ENCODE measurements at regions not wholly inside any gene's neighbourhood (a gene's known extent, or its start where the extent isn't known, plus 50 kb on each side); places are given as distances from the start of the nearest gene placed in this dataset.
"Not testable (repeated sequence)": the region's sequence is repeated elsewhere in the genome, so short reads cannot be mapped to it uniquely, and the experiment has no call there.

DNA sequence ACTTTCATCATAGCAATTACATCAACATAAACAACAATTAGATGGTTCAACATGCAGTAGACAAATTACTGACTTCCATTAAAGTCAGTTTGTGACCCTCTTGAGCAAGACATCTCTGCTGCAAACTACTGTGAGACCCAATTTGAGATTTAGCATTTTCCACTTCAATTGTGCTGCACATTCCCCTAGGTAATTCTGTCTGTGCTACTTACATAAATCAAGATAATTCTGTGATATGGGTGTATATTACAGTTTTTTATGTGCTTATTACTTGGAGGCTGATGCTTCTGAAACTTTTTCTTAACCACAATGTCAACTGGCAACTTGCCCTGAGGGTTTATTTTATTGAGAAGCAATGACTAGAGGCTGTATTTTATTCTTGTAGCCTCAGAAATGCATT, 1714.4 kb downstream of the OLFM4 start:
- DNase-seq = no peak

- DNase-seq = no peak
Observed at GRCh38 chr13:54744747-54745146, 1716.1 kb downstream of the OLFM4 start.

DNA sequence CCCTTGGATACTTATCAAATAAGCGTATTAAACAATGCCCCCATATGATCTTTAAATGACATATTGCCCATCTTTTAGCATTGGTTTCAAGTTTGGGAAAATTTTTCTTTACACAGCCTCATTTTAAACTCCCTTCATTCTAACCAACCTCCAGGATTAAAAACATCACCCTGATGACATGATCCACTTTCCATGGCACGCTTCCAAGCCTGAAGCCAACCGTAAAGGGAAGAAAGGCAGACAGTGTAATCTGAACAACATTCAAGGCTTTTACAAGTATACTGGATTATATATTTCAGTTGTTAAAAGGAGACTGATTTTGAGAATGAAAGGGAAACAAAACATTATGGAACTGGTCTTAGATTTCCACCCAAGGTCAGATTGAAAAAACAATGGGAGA, 1721.9 kb downstream of the OLFM4 start:
- DNase-seq = no peak

DNA sequence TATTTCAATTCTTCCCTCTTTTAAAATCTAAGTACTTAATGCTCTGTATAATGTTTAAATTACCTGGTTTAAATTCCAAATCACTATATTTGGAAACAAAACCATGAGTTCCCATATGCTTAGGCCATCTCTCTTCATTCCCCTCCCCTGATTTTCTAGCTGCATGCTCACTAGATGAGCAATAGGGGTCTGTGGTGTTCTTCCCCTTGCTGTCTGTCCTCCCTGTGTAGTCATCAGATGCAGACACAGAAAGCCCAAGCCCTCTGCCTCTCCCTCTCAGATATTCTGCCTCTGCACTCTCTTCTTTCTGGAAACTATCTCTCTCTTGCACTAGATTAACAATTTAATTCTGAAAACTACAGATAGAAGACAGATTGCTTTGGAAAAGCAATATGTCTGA, 1730.2 kb downstream of the OLFM4 start:
- no peak for DNase-seq

- DNase-seq = no peak
Observed at GRCh38 chr13:54768214-54768613, 1739.6 kb downstream of the OLFM4 start.

DNA sequence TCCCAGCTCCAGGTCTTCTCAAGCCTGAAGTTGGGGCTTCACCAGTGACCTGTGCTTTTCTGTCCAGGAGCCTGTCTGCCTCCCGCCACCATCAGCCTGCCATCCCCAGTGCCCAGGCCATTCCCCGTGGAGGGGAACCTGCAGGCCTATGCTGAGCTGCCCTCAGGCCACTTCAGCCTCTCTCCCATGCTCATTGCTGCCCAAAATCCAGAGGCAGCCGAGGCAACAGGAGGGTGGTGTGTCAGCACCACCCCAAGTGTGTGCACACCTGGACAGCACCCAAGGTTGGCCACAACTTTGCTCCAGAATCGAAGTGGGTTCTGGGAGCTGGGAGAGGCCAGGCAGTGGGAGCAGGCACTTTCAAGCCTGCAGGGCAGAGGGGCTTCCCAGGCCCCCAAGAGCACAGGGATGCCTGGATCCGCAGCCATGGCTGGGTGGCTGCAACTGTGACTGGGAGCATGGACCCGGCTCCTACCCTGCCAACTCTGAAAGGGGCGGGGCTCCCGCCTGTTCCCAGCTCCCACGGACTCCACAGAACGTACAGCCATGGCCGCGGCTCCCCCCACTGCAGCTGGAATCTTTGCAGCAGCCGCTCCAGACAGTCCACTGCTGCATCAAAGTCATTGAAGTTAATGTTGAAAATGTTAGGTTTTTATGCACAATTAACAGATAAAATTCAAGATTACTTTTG, 1747.0 kb downstream of the OLFM4 start:
- no peak for DNase-seq

DNA sequence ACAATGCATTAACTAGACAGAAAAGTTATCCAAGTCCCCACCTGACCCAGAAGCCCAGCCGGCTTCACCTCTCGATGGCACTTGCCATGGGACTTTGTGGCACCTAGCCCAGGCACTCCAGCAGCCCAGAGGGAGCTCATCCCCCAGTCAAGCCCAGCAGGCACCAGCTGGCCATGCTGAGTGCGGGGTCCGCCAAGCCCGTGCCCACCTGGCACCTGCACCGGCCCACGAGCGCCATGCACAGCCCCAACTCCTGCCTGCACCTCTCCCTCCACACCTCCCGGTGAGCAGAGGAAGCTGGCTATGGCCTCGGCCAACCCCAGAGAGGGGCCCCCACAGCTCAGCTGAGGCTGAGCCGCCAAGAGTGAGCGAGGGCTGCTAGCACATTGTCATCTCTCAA, 1759.1 kb downstream of the OLFM4 start:
- DNase-seq = no peak

GRCh38 chr13:54799621-54800226, 1771.1 kb downstream of the OLFM4 start:
- DNase-seq = no peak

DNA sequence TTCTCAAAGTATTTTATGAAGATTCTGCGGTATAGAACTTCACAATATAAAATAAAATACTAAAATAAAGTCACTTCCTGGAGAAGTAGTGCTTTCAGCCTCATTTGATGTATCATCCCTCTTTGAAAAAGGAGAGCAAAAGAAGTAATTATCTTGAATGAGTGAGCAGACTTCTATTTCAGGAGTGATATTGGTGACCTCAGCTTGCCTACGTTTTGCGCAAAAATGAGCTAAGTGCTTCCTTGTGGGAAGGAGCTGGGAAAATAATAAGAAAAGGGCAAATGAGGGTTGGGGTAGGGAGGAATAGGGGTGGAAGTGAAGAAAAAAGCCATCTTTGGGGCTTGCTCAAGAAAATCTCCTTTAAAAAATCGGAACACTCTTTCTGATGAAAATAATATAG, 1773.6 kb downstream of the OLFM4 start:
- no peak for DNase-seq

DNA sequence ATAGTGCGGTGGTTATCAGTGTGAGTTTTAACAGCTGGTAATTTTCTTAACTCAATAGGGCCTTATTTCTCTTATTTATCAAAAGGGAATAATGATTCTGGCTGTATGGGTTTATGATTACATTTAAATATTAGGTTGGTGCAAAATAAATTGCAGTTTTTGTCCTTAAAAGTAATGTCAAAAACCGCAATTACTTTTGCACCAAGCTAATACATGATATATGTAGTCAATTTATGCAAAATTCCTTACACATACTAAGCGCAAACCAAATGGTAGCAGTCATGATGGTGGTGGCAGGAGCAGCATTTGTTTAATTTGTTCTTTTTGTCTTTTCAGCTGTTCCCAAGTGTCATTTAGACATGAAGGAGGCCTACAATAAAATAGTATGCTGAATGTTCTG, 1777.1 kb downstream of the OLFM4 start:
- DNase-seq = no peak

DNA sequence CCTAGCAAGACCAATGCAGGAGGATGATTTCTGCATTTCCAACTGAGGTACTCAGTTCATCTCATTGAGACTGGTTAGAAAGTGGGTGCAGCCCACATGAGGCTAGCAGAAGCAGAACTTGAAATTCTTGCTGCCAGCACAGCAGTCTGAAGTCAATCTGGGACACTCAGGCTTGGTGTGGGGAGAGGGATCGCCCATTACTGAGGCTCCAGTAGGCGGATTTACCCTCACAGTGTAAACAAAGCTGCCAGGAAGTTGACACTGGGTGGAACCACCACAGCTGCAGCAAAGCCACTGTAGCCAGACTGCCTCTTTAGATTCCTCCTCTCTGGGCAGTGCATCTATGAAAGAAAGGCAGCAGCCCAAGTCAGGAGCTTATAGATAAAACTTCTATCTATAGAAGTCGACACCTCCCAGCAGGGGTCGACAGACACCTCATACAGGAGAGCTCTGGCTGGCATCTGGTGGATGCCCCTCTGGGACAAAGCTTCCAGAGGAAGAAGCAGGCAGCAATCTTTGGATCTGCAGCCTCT, 1793.4 kb downstream of the OLFM4 start:
- not testable (repeated sequence) for DNase-seq

GRCh38 chr13:54829391-54830068, 1800.9 kb downstream of the OLFM4 start:
- not testable (repeated sequence) for DNase-seq

DNA sequence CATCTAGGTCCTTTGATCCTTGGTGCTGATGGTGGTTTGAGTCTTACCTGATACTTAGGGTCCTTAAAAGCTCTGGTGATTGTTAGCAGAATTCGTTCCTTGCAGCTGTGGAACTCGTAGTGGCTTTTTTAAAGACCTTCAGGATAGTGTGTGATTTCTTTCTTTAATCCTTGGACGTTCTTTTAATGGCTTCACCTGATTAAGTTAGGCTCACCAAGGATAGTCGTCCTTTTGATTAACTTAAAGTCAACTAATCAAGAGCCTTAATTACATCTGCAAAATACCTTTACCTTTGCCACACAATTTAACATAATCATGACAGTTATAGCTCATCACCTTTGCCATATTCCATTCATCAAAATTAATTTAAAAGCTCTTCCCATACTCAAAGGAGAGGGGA, 1807.7 kb downstream of the OLFM4 start:
- no peak for DNase-seq

- no peak for DNase-seq
Observed at GRCh38 chr13:54841682-54842081, 1813.1 kb downstream of the OLFM4 start.

DNA sequence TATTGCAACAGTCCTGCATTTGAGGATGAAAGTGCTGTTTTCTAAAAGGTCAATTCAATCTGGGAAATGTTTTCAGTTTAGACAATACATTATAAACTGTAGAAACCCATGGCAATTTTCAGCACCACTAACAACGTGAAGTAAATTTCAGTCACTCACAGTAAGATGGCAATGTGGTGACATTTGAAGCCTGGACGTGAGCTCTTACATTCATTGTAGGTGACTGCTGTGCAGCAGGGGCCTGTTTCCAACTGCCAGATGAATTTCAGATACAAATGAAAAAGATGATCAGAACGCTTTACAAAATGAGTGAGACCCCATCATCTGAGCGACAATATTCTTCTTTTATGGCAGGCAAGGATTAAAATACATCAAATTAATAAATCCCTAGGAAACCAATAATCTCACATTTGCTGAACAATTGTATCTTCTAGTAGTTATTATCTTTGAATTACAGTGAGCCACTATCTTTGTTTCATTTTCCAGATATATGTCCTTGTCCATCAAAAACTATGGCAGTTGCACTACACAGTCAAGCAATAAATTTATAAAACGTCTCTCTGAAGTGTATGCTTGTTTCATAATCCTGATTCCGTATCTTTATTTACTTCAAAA, 1816.8 kb downstream of the OLFM4 start:
- no peak for DNase-seq

DNA sequence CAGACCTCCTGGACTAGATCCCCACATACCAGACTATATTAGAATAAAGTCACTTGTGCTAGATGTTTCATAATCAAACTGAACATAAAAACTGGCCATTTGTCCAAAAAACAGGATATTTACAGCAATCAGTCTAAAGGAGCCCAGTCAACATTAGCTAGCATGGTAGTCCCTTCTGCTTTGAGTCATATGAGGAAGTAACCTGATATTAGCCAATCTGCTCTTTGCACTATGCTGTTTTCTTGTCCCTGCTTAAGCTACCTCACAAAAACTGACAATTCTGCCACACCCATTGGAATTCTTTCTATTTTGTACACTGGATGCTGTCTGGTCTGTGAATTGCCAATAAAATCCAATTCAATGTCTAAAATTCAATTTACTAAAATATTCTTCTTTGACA, 1824.2 kb downstream of the OLFM4 start:
- DNase-seq = no peak

- no peak for DNase-seq
Observed at GRCh38 chr13:54859827-54860226, 1831.2 kb downstream of the OLFM4 start.

- no peak for DNase-seq
Observed at GRCh38 chr13:54875111-54875510, 1846.5 kb downstream of the OLFM4 start.

DNA sequence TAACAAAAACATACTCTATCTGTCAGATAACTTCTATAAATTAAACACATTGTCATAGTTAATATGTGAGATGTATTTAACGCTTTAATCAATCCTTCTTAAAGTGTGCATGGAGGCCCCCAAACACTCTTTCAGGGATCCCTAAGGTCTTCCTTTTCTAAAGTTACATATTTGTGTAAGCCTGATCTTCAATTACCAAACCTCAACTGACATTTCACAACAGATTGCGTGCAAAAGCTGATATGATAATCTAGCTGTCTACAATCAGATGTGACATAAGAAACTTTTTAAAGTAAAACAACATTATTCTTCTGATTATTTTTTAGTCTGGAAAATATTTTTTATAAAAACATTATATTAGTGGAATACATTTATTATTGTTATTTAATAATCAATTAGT, 1850.4 kb downstream of the OLFM4 start:
- DNase-seq = no peak

- DNase-seq = no peak
Observed at GRCh38 chr13:54884682-54885081, 1856.1 kb downstream of the OLFM4 start.

DNA sequence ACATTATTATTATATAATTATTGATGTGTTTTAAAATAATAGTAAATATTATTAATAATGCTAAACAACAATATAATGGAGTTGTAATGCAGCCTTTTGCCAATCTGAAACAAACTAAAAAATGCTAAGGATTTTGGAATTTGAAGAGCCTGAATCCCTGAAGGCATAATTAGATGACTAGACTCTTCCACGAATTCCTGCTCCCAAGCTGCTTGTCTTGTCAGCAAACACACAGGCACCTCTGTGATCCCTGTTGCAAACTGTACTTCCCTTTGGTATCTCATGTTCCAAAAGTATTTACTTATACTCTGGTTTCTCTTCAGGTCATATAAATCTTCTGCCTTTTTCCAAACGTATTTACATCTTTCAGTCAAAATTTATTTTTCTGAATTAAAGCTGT, 1862.4 kb downstream of the OLFM4 start:
- DNase-seq = no peak

DNA sequence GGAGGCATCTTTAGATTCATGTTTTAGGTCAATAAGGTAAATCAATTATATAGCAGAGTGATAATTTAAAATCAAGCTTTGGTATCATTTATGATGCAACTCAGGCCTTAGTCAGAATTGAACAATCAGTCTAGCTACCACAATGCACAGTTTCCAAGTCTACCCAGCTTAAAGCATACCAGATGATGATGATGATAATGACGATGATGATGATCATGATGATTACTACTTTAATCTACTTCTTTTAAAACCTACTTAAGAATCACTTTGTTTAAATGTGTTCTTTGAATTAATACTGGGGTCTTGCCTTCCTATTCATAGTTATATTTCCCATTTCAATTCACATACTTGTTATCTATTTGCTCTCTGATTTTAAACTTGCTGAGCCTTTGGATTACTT, 1872.7 kb downstream of the OLFM4 start:
- no peak for DNase-seq

DNA sequence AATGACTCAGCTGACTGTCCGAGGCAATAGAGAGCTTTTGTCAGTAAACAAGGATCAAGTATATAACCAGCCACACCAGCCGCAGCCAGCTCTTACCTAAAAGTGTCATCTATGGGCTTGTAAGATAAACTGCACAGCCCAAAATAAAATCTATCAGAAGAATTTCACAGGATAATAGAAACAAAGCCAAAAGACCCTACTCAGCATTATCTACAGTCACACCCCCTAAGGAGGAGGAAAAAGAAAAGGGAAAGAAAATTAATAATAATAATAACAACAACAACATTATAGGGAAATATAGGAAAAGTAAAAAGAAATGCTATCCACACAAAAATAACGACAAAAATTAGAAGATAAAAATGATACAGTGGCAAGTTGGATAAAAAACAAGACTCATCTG, 1883.8 kb downstream of the OLFM4 start:
- DNase-seq = no peak

DNA sequence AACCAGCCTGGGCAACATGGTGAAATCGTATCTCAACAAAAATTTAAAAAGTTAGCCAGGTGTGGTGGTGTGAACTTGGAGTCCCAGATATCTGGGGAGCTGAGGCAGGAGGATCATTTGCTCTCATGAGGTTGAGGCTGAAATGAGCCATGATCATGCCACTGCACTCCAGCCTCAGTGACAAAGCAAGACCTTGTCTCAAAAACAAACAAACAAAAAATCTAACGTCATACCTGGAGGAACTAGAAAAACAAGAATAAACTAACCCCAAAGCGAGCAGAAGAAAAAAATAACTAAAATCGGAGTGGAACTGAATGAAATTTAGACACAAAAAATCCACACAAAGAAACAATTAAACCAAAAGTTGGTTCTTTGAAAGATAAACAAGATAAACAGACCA, 1885.1 kb downstream of the OLFM4 start:
- DNase-seq = no peak

All from fibroblast of skin of scalp (primary cell).